ENCODE measurements at regions not wholly inside any gene's neighbourhood (a gene's known extent, or its start where the extent isn't known, plus 50 kb on each side); places are given as distances from the start of the nearest gene placed in this dataset.

DNA sequence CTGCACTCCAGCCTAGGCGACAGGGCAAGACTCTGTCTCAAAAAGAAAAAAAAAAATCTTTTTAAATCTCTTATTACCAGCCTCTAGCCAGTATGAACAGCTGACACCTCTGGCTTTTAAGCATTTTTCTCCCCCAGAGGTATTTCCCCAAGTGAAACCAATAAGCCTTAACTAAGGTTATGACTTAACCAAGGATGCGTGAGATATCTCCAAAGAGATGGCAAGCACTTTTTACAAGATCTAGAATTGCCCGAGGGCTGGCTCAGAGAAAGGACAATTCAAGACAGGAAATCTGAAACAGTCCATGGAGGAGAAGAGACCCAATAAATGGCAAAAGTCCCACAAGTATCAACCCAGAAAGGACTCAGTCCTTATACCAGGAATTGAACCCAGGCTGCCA, 362.1 kb downstream of the FOXO1 start:
- no peak for FAIRE-seq
- Histone ChIP-seq H3K36me3 (ENCODE audit: control insufficient read depth in 2 of 3, insufficient read depth in 3 of 3, low read length in 3 of 3) (no peaks in the 10 kb centered on the region), H3K4me3 (ENCODE audit: low read length in 3 of 3) (no peak overlapping the region), H3K9ac (ENCODE audit: low read length in 3 of 3) (no peak overlapping the region), H3K9me3 (ENCODE audit: control insufficient read depth in 2 of 3, insufficient read depth in 1 of 3, low read length in 3 of 3) (peaks cover 0 to 17% (median 0%) of the 10 kb centered on the region in 3 donors), H3K4me1 (ENCODE audit: control insufficient read depth in 2 of 3, insufficient read depth in 2 of 3, low read depth in 1 of 3, low read length in 3 of 3) (no peaks in the 10 kb centered on the region), H3K27me3 (ENCODE audit: control insufficient read depth, insufficient read depth, low read length) (no peaks in the 10 kb centered on the region), H3K27ac (ENCODE audit: low read depth in 2 of 2, low read length in 2 of 2) (no peak overlapping the region)
- no peak for DNase-seq
- intact Hi-C loops (cut with DNase I), result no loop called here
- TF ChIP-seq, protein P1, sequence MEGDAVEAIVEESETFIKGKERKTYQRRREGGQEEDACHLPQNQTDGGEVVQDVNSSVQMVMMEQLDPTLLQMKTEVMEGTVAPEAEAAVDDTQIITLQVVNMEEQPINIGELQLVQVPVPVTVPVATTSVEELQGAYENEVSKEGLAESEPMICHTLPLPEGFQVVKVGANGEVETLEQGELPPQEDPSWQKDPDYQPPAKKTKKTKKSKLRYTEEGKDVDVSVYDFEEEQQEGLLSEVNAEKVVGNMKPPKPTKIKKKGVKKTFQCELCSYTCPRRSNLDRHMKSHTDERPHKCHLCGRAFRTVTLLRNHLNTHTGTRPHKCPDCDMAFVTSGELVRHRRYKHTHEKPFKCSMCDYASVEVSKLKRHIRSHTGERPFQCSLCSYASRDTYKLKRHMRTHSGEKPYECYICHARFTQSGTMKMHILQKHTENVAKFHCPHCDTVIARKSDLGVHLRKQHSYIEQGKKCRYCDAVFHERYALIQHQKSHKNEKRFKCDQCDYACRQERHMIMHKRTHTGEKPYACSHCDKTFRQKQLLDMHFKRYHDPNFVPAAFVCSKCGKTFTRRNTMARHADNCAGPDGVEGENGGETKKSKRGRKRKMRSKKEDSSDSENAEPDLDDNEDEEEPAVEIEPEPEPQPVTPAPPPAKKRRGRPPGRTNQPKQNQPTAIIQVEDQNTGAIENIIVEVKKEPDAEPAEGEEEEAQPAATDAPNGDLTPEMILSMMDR (IDR thresholded peaks at IDR 0.05; ENCODE audit: borderline replicate concordance, extremely low read depth, insufficient read depth), result no peak

DNA sequence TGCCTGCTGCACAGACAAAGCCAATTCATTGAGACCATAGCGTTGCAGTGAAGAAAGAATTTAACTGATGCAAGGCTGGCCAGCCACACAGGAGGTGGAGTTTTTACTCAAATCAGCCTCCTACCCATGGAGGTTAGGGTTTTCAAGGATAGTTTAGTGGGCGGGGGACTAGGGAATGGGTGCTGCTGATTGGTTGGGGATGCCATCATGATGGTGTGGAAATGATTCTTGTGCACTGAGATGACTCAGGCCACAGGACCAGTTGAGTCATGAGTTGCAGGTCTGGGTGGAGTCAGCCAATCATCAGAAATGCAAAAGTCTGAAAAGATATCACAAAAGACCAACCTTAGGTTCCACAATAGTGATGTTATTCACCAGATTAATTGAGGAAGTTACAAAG, 359.6 kb downstream of the FOXO1 start:
- Histone ChIP-seq H3K9ac (ENCODE audit: low read length in 3 of 3) (no peak overlapping the region), H3K4me3 (ENCODE audit: low read length in 3 of 3) (no peak overlapping the region), H3K36me3 (ENCODE audit: control insufficient read depth in 2 of 3, insufficient read depth in 3 of 3, low read length in 3 of 3) (no peaks in the 10 kb centered on the region), H3K27me3 (ENCODE audit: control insufficient read depth, insufficient read depth, low read length) (no peaks in the 10 kb centered on the region), H3K27ac (ENCODE audit: low read depth in 2 of 2, low read length in 2 of 2) (no peak overlapping the region), H3K9me3 (ENCODE audit: control insufficient read depth in 2 of 3, insufficient read depth in 1 of 3, low read length in 3 of 3) (peaks cover 0 to 17% (median 0%) of the 10 kb centered on the region in 3 donors), H3K4me1 (ENCODE audit: control insufficient read depth in 2 of 3, insufficient read depth in 2 of 3, low read depth in 1 of 3, low read length in 3 of 3) (no peaks in the 10 kb centered on the region)
- TF ChIP-seq, protein P1 (IDR thresholded peaks at IDR 0.05; ENCODE audit: borderline replicate concordance, extremely low read depth, insufficient read depth), result no peak
- intact Hi-C loops (cut with DNase I), result no loop called here
- FAIRE-seq (no peak), DNase-seq (no peak)

DNA sequence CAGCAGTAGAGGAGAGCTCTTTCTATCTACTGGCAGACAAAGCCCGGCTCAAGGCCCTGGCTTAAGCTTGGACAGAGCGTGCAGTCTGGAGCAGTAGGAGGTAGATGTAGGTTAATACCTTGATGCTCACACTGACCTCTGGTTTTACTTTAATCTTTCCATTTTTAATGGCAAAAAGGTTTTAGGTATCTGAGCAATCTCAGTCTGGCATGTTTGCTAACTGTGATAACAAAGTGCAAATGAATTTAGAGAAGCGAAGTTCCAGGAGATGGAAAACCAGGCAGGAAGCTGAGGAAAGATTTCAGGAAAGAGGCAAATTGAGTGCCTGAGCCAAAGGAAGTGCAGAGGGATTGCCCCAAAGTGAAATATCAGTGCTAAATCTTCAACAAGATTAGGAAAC, 356.6 kb downstream of the FOXO1 start:
- H3K27me3 ChIP-seq (ENCODE audit: control insufficient read depth, insufficient read depth, low read length), result no peaks in the 10 kb centered on the region
- no peak for DNase-seq
- no peaks in the 10 kb centered on the region for H3K4me1 ChIP-seq (ENCODE audit: control insufficient read depth in 2 of 3, insufficient read depth in 2 of 3, low read depth in 1 of 3, low read length in 3 of 3)
- H3K36me3 ChIP-seq (ENCODE audit: control insufficient read depth in 2 of 3, insufficient read depth in 3 of 3, low read length in 3 of 3), result no peaks in the 10 kb centered on the region
- TF ChIP-seq, protein P1 (IDR thresholded peaks at IDR 0.05; ENCODE audit: borderline replicate concordance, extremely low read depth, insufficient read depth), result no peak
- FAIRE-seq, result no peak
- H3K4me3 ChIP-seq (ENCODE audit: low read length in 3 of 3), result no peak overlapping the region
- no peak overlapping the region for H3K9ac ChIP-seq (ENCODE audit: low read length in 3 of 3)
- intact Hi-C loops (cut with DNase I), result no loop called here
- H3K9me3 ChIP-seq (ENCODE audit: control insufficient read depth in 2 of 3, insufficient read depth in 1 of 3, low read length in 3 of 3), result peaks cover 0 to 10% (median 0%) of the 10 kb centered on the region in 3 donors
- no peak overlapping the region for H3K27ac ChIP-seq (ENCODE audit: low read depth in 2 of 2, low read length in 2 of 2)
